ENCODE measurements at regions not wholly inside any gene's neighbourhood (a gene's known extent, or its start where the extent isn't known, plus 50 kb on each side); places are given as distances from the start of the nearest gene placed in this dataset.

DNA sequence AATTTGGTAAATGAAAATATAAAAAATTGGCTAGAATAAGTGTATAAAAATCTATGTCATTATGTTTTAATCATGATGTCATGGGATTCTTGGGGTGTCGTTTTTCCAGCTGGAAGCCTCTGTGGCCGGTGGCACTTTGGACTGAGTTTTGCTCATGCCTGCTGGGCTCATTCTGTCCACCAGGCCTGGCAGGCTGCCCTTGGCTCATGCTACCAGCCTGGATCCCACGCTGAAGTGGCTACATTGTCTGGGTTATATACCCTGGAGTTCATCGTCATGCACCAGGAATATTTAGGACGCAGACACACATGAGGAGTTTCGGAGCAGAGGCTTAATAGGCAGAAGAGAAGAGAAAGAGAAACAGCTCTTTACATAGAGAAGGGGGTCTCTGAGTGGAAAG is 1913.7 kb upstream of the WWC1 start:
- DNase-seq (ENCODE audit: low spot score) = no peak

DNA sequence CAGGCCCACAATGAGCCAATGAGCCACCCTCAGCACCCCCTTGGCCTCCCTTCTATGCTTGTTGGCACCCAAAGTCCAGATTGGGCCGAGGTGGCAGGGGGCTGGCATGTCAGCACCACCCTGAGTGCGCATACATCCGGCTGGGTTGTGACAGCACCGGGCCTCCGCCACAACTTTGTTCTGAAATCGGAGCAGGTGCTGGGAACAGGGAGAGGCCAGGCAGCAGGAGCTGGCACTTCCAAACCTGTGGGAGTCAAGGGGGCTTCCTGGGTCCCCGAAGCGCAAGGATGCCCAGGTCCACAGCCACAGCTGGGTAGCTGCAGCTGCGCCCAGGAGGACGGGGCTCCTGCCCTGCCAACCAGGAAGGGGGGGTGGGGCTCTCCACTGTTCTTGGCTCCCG is 1911.9 kb upstream of the WWC1 start:
- no peak for DNase-seq (ENCODE audit: low spot score)

DNA sequence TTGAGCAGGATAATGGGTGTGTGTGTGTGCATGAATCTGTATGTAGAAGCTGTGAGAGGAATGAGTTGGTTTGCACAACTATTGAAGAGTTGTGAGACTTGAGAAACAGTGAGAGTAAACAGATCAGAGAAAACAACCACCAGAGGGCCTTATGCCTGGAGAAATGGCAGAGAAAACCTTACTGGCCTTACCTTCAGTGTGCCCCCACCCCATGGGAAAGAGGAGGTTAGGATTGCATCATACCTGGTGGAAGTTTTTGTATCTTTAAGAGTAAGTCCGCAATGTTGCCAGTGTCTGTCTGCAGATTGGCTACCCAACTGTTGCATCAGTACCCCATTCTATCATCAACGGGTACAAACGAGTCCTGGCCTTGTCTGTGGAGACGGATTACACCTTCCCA is 1909.4 kb upstream of the WWC1 start:
- DNase-seq (ENCODE audit: low spot score) = no peak

DNA sequence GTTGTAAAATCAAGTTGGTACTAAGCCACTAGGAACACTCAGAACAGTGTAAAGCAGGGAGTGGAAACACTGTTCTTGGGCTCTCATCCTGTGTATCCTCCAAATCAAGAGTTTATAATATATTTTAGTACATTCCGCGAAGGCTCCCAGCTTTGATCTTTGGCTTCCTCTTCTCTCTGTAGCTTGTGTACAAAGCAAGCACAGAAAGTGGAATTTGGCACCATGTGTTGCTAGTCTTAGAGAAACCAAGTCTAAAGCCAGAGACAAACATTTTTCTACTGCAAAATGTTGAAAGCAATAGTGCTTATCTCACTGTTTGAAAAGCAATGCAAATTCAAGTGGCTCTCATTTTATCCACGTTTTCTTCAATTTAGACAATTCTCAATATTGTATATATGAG is 1893.3 kb upstream of the WWC1 start:
- DNase-seq (ENCODE audit: low spot score) = no peak

DNA sequence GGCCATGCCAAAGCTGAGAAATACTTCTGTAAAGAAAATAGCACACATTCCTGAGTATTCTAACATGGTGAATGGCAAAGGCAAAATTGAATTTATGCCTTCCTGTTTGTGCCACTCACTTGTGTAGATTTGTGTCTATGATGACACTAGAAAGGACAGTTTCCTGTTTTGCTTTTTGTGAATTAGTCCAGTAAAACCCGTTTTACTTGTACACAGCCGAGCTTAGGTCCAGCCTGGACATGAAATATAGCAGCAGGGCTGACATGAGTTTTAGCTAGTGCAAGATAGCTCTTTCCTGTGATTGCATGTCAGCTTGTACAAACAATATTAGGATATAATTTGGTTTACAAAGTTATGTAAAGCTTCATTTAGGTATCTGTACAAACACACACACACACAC is 1891.7 kb upstream of the WWC1 start:
- no peak for DNase-seq (ENCODE audit: low spot score)

DNA sequence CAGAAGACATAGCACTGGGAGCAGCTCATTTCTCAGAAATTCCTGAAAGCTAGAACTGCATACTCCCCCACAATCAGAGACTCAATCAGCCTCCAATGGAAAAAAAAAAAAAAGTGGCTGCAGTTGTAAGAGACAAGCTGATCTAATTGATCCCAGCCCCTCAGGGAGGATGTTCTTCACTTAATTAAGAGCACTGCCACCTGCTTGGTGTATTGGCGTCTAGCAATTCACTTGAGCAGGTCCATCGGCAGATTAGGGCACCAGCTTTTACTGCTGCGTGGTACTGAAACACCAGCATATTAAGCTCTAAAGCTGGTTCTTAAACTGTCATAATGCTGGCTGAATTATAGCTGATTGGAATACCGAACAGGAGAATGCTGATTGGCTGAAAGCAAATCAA is 1890.1 kb upstream of the WWC1 start:
- no peak for DNase-seq (ENCODE audit: low spot score)

DNA sequence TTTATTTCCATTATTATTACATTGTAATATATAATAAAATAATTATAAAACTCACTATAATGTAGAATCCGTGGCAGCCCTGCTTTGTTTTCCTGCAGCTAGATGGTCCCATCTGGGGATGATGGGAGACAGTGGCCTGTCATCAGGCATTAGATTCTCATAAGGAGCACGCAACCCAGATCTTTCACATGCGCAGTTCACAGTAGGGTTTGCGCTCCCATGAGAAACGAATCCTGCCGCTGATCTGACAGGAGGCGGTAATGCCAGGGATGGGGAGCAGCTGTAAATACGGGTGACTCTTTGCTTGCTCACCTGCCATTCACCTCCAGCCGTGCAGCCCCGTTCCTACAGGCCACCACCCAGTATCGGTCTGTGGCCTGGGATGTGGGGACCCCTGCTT is 1879.3 kb upstream of the WWC1 start:
- DNase-seq (ENCODE audit: low spot score) = no peak

DNA sequence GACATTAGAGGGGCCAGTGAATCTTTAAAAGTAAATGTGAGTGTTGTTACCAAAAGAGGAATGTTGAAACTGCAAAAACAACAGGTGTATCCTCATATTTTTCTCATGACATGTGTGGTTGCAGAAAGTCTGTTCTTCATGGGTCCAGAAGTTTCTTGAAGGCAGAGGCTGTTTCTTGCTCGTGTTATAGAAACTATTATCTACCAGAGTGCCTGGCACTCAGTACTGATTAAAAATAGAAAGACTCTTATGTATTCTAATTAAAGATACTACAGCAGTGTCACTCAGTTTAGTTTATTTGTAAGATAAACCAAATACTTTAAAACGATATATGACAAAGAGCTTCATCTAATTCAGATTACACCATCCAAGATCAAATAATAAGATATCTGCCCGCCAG is 1864.2 kb upstream of the WWC1 start:
- no peak for DNase-seq (ENCODE audit: low spot score)

DNA sequence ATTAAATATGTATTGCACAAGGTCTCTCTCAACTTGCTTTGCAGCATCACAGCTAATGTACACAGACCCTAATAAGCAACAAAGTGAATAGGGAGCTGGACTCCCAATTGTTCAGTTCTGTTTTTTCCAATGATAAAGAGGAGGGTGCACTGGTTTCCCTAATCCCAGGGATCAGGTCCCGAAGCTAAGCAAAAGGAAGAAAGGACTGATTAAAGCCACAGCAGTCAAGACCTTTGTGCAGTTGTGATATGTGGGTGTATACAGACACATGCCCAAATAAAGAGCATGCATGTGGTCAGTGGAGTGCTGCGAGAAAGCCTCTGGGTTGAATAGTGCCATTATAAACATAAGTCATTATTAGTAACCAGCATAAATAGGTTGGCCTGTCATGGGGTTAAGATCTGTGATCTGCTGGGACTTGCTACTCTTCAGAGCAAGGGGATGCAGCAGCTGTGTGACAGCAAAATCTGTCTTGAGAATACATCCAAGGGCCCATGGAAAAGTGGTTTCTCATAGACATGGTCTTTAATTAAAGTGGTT is 1863.1 kb upstream of the WWC1 start:
- DNase-seq (ENCODE audit: low spot score) = no peak

DNA sequence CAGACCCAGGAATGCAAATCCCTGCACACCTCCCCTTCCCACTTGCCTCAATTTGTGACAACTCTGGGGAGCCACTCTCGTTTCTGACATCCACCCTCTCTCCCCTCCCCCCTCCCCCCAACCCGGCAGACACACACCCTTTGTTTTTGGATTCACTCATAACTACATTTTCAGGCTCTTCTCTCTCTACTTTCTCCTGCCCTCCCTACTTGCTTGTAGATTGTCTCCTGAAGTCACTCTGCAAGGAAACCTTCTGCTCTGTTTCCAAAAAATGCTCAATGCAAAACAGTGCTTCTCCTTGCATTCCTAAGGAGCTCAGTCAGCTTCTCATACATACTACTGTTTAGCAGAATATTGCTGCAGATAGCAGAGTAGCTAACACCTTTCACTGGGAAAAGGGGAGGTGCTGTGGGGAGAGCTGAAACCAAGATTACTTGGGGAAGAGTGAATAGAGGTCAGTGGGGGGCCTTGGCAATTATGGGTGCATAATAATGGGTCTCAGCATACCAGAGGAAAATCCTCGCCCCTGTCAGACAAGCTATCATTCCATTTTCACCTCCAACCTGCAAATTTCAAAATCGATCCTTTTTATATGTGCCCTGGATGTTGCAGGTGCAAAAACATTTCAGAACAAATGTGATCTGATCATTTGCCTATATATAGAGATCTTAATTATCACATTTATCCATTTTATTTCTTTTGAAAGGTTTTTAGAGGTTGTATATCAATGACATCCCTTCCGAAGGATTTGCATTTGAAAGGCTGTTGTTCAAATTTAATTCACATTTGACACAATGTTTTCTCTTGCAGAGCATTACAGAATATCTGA is 1860.7 kb upstream of the WWC1 start:
- no peak for DNase-seq (ENCODE audit: low spot score)

DNA sequence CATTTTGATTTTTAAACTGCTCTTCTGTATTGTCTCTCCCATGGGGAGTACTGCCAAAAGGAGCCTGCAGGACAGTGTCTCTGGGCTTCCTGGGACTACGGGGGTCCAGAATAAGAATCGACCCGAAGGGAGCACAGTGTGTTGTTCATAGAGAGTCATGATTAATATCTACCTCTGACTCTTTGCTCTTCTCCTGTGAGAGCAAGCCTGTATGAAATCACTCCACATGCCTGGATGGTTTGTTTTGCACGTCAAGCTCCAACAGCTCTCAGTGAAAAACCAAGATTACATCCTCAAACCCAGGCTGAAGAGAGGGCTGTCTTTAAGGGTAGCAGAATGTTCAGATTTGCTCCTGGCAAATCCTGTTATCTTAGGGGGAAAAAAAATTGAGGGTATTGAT is 1860.0 kb upstream of the WWC1 start:
- no peak for DNase-seq (ENCODE audit: low spot score)

DNA sequence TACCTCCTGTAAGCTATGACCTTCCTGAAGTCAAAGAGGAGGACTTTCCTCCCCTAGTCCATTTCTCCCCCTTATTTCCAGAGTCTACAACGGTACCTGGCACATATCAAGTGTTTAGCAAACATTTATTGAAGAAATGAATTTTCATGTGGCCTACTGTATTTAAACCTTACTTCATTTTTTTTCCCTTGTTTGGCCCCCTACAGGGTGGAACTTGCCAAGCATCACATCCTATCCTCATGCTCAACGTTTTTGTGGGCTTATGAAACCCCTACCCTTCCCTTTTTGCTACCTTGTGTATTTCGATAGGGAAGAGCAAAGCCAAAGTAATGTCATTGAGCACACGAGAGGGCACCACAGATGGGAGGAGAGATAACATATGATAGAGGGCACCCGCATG is 1857.8 kb upstream of the WWC1 start:
- DNase-seq (ENCODE audit: low spot score) = no peak

DNA sequence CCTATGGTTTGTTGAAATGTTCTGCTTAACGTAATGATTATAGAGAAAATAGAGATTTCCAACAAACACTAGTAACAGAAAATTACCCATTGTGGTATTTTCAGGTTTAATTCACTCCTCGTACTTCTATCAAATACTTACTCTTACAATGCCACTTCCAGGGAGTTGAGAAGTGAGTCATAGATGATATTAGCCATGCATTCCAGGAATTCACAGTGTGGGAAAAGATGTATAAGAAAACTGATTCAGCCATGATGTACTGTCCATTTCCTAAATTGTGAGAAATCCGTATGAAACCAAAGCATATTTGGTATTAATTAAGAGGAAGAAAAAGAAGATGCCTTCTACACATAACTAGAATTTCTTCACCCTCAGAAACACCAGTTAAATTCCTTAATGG is 1854.6 kb upstream of the WWC1 start:
- no peak for DNase-seq (ENCODE audit: low spot score)

DNA sequence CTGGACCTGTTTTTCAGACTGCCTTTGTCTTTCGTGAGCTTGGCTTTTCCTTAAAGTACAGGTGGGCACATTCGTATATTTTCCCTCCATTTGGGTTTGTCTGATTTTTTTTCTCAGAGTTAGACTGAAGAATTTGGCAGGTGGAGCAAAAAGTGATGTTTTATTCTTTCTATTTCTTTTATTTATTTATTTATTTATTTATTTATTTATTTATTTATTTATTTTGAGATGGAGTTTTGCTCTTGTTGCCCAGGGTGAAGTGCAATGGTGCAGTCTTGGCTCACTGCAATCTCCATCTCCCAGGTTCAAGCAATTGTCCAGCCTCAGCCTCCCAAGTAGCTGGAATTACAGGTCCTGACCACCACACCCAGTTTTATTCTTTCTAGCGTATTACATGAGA is 1805.1 kb upstream of the WWC1 start:
- DNase-seq (ENCODE audit: low spot score) = no peak

DNA sequence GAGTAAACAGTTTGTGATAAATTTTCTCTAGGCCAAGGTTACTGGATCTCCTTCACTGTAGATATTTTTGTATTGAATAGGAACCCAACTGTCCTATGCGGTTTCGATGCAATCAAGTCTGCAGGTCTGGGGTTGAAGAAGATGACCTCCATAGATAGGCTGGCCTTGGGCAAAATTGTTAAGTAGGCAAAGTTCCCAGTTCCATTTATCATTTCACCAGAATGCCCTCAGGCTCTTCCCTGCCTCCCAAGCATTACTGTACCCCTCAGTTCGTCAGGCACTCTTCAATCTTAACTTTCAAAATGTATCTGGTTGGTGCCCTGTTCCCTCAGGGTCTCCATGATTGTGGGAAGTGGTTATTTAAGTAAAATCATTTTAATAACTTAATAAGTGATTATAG is 1802.9 kb upstream of the WWC1 start:
- DNase-seq (ENCODE audit: low spot score) = no peak

DNA sequence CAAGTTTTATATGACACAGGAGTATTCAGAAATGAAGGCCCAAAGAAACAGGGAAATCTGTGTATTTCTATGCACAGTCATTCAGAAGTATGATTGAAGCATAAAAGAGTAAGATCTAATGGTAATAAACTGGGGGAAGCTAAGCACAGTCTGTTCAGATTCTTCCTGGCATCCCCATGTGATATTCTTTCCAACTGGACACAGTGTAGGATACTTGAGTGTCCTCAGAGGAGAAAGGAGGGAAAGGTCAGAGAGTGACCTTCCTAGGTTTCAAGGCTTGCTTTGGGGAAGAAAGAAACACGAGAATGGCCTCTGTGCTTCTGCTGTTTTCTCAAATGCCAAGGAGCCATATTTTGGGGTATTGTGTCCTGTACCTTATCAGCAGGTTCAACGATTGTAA is 1798.4 kb upstream of the WWC1 start:
- no peak for DNase-seq (ENCODE audit: low spot score)

DNA sequence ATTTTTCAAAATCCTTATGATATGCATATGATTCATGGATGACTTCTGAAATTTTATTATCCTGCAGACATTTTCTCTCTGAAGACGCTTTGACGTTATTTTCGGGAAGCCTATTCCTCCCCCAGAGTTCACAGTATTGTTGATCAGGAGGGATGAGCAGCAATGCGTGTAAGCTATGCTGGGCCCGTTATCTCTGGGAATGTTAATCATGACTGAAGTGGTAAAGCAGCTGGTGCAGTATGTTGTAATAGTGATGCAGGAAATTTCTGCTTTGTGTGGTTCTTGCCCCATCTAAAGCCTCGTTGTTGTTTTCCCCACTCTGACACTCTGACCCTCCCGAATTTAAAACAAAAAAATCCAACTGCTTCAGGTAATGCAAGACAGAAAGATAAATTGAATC is 1797.8 kb upstream of the WWC1 start:
- no peak for DNase-seq (ENCODE audit: low spot score)

DNA sequence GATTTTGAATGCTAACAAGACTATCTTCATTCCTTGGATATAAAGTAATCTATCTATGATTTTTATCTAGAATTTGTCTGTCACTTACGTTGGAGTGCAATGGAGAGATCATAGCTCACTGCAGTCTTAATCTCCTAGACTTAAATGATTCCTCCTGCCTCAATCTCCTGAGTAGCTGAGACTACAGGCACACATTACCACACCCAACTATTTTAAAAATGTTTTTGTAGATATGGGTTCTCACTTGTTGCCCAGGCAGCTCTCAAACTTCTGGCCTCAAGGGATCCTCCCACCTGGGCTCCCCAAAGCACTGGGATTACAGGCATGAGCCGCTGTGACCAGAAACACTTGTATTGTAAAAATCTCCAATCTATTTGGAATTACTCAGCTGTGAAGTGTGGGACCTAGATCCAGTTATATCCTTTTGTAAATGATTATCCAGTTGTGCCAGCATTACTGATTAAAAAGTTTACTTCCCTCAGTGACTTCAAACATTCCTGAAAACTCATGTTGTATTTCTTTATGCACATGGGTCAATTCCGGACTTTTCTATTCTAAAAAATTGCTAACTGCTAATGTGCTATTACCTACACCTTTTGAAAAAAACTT is 1793.8 kb upstream of the WWC1 start:
- no peak for DNase-seq (ENCODE audit: low spot score)

DNA sequence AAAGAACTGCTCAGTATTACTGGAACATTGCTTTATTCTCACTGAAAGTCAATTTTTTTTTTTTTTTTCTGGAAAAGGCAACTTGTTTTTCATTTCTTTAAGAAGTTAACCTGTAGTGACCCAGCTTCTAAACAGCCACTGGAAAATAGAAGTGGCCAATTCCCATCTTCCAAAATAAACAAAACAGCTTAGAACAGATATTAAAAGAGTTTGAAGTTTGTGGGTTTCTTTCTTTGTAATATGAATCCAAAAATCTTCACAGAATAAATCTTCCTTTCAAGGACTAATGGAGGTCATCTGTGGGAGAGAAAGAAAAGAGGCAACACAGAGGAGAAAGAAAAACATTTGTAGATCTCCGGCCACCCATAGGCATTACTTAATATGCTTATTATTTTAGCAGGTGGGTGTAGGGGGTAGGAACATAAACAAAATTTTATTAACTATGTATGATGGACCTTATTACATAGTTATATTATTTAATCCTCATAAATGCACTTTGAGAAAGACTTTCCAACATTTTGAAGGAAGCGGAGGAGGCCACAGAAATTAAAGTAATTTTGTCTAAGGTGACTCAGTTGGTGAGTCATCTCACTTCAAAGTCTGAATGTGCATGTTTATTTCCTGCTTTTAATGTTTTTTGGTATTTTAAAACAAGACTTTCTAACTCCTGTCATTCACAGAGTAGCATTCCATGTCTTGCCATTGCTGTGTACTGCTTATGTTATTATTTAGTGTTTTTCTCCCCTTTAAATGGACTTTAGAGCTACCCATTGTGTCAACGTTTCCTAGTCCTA is 1791.8 kb upstream of the WWC1 start:
- DNase-seq (ENCODE audit: low spot score) = no peak

DNA sequence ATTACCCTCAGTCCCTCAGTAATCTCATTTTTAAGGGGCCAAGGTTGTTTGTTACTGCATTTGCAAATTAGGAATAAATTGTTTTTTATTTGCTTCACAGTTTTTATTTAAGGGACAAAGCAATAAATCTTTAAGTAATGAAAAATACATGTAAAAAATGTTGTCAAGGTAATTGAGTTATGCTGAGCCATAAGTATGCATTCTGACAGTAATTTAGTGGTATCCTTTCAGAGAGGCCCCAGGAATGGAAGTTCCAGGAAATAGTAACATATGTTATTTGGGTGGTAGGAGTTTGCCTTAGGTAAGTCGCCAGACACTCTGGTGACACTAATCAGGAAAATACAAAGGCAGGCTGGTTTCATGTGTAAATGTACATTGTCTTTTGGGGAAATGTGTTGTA is 1787.9 kb upstream of the WWC1 start:
- no peak for DNase-seq (ENCODE audit: low spot score)

DNA sequence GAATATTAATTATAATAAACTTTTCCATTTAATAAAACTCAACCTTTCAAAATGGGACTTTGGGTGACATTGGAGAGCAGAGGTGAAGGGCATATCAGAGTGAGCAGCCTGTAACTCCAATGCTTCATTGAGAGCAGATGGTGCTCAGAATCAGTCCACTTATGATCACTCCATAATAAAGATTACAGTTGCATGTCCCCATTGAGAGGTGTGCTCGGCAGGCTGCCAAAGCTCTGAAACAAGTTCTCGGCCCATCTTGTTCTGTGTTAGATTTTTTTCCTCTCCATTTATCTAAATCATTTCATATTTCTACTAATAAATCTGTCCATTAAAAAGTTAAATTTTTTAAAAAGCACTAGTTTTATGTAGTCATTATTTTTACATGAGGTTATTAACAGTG is 1786.4 kb upstream of the WWC1 start:
- DNase-seq (ENCODE audit: low spot score) = no peak

DNA sequence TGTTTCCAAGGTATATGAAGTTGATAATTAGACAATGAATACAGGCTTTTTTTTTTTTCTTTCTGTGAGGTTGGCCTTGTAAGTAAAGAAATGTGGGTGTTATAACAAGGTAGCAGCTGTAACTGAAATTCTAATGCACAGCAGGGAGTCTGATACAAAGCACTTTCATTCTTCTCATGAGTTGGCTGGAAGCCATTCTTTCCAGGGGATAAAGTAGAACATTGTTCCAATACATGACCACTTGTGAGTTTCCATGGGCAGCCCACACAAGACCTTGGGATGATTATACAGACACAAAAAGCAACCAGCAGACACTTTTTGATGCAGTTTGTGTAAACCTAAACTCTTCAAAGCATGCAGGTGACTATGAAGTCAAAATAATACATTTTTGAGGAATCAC is 1785.9 kb upstream of the WWC1 start:
- no peak for DNase-seq (ENCODE audit: low spot score)

DNA sequence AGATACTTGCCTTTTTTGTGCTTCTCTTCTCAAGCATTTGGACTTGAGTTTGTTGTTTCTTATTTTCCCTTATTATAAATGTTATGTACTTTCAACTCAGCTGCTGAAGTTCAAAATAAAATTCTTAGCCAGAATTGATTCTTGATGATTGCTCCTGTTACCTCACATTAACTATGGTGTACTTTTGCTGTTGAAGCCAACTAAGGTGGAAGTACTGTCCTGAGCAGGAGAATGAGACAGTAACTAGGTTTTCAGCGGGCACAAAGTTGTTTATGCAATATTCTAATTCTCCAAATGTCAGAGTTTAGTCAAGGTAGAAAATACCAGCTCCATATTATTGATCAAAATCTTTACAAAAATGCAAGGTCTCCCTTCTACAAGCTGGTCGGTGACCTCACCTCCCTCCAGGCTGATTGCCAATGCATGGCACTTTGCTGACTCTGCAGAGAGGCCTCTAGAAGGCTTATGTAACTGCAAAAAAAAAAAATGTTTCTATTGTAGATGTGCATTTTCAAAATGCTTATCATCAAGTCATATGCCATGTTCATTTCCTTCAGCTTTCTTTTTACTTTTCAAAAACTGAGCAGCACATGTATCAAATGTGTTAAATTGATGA is 1783.5 kb upstream of the WWC1 start:
- no peak for DNase-seq (ENCODE audit: low spot score)
